22Rv1 (cell line): ENCODE measurements at regions not wholly inside any gene's neighbourhood (a gene's known extent, or its start where the extent isn't known, plus 50 kb on each side); places are given as distances from the start of the nearest gene placed in this dataset.

Source experiments
- CTCF ChIP-seq: fragments of 450-650 bp; IDR thresholded peaks from 2 replicates; pipeline ENCODE4 v1.5.1; 2017; ENCODE audit warnings: mild to moderate bottlenecking
- ZFX ChIP-seq: fragments of 450-650 bp; IDR thresholded peaks from 2 replicates; pipeline ENCODE4 v1.6.1; 2017; ENCODE audit warnings: antibody characterized with exemption, borderline replicate concordance

- no peak for TF ChIP-seq CTCF
- TF ChIP-seq ZFX = no peak
Measured at GRCh38 chr13:90645582-90645981, 701.9 kb upstream of the MIR17HG start.
